Putamen (tissue), 1 donor: ENCODE measurements at regions not wholly inside any gene's neighbourhood (a gene's known extent, or its start where the extent isn't known, plus 50 kb on each side); places are given as distances from the start of the nearest gene placed in this dataset.
"Not testable (repeated sequence)": the region's sequence is repeated elsewhere in the genome, so short reads cannot be mapped to it uniquely, and the experiment has no call there.

Source experiments
- DNase-seq: peaks from one replicate; pipeline ENCODE4 v3.0.0-alpha.2; 2016; ENCODE audit warnings: low spot score

DNA sequence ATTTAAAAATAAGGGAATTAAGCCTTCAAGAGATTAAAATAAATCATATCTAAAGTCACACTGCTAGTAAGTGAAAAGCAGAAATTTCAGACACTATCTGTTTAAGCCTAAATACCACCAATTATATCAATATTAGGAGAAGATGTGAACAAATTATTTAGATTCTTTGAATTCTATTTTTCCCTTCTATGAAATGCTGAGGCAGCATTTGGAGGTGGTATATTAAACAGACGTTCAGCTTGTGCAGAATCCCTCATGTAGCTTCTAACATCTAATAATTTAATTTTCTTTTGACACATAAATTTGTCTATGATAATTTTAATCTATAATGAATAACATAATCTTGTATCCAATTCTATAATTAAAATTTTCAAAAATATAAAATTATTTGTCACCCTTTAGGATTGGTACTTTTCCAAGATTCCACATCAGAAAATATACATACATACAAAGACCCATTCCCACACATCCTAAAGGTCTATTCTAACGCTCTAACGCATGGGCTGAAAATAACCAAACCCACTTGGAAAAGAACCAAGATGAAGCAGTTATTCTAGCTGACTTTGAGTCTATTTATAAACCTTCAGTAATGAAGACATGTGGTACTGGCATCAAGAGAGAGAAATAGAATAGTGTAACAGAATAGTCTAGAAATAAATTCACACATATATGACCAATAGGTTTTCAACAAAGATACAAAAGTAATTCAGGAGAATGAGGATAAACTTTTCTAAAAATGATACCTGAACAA lies 751.8 kb downstream of the GALC start:
- DNase-seq = no peak

DNA sequence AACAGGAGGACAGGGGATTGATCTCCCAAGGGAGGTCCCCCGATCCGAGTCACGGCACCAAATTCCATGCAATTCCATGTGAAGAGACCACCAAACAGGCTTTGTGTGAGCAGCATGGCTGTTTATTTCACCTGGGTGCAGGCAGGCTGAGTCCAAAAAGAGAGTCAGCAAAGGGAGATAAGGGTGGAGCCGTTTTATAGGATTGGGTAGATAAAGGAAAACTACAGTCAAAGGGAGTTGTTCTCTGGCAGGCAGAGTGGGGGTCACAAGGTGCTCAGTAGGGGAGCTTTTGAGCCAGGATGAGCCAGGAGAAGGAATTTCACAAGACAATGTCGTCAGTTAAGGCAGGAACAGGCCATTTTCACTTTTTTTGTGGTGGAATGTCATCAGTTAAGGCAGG lies 752.7 kb downstream of the GALC start:
- not testable (repeated sequence) for DNase-seq

DNA sequence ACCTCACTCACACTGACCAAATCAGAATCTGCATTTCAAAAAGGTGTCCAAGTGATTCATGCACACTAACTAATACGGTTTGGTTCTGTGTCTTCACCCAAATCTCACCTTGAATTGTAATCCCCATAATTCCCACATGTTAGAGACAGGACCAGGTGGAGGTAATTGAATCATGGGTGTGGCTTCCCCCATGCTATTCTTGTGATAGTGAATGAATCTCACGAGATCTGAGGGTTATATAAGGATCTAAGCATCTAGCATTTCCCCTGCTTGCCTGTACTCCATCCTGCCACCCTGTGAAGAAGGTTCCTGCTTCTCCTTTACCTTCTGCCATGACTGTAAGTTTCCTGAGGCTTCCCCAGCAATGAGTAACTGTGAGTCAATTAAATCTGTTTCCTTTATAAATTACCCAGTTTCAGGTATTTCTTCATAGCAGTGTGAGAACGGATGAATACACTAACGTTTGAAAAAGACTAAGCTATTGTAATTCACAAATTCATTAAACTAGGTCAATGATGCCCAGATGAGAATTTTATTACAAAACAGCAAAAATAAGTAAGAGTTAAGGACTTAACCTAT lies 759.1 kb downstream of the GALC start:
- no peak for DNase-seq

DNA sequence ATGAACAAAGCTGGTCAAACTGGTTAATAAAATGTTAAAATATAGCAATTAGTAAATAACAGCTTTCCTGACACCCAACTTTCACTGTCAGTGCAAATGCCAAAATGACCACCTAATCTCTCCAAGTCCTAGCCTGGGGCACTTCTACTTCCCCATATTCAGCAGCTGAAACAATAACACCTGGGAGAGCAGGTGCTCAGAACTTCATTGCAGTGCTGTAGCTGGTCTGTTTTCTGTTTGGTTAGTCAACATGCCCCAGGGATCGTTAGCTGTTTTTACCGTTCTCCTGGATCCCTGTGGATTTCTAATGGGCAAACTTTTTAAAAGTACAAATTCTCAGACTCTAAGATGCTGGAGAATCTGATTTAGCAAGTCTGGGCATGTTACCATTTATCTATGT lies 759.7 kb downstream of the GALC start:
- DNase-seq = no peak

DNA sequence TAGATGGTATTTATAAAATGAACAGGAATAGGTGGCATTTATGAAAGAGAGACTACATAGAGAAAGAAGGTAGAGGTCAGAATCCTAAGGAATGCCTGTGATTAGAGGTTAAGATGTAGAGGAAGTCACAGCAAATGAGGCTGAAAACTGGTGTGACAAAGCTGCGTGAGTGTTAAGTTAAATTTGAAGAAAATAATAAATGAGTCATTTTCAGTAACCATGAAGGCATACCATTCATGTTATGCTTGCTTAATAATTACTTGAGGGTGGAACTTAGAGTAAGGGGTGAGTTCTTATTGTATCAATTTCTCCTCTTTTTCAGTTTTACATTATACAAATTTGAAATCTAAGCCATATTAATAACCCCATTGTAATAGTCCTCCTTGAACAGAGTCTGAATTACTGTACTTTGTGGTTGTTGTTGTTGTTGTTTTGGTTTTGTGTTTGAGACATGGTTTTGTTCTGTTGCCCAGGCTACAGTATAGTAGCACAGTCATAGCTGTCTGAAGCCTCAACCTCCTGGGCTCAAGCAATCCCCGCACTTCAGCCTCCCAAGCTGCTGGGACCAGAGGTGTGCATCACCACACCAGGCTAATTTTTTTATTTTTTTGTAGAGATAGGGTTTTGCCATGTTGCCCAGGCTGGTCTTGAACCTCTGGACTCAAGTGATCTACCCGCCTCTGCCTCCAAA lies 761.5 kb downstream of the GALC start:
- DNase-seq = no peak

DNA sequence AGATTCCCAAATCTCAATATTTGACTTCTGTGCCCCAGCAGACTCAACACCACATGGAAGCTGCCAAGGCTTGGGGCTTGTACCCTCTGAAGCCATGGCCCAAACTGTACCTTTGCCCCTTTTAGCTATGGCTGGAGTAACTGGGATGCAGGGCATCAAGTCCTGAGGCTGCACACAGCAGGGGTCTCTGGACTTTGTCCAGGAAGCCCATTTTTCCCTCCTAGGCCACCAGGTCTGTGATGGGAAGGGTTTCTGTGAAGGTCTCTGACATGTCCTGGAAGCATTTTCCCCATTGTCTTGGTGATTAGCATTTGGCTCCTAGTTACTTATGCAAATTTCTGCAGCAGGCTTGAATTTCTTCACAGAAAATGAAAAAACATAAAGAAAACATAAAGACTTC lies 762.3 kb downstream of the GALC start:
- DNase-seq = no peak

DNA sequence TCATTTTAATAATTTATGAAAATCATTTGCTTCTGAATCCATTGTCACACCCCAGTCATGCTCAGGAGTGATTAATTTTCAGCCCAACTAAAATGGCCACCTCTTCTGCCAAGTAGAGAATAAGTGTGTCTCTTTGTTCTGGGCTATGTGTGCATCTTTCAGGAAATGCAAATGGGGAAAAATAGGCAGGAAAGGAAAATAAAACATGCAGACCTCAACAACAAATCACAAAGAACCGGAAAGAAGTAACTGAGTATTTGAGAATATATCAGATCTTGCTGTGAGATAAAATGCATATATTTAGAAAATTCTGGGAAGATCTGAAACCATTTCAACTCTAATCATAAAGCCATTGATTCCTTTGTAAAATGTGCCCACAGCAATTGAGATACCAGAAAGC lies 763.9 kb downstream of the GALC start:
- no peak for DNase-seq

DNA sequence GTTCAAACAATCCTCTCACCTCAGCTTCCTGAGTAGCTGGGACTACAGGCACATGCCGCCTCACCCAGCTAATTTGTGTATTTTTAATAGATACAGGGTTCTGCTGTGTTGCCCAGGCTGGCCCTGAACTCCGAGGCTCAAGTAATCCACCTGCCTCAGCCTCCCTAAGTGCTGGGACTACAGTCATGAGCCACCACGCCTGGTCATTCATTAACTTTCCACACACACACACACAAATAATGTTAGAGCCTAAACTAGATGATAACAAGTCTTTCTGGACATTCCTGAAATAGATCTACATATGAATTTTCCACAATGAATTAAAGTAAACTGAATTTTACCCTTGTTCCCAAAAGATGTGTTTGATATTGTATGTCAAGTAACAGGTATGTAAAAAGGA lies 776.0 kb downstream of the GALC start:
- no peak for DNase-seq

DNA sequence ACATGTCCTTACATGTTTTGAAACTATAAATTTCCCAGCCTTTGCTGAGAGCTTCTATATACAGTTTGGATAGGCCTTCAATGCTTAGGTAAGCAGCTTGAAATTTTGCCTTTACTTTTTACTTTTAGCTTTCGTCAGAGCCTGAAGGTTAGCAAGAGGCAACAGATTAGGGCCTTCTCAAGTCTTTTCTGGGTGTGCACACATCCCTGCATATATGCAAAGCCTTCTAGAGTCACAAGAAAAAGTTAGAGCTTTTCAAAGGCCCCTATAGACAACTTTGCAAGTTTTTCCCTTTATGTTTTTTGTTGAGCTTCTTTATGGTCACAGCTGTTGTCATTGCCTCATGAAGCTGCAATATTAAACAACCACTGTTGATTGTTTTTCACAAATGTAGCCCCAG lies 778.4 kb downstream of the GALC start:
- no peak for DNase-seq

DNA sequence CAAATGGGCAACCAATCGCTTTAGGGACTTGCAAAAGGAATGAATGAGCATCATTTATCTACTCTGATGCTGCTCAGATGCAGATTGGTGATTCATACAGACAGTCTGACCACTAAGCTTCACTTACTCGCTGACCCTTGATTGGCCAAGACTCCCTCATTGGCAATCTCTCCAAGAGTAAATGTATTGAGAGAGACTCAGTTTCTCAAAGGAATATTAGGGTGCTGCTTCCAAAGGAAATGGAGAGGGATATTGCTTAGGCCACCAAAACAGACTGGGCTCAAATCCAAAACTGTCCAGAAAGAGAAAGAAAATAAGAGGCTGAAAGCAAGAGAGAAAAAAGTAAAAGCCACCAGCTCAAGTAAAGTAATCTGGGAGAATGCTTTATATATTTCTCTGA lies 785.2 kb downstream of the GALC start:
- DNase-seq = no peak

DNA sequence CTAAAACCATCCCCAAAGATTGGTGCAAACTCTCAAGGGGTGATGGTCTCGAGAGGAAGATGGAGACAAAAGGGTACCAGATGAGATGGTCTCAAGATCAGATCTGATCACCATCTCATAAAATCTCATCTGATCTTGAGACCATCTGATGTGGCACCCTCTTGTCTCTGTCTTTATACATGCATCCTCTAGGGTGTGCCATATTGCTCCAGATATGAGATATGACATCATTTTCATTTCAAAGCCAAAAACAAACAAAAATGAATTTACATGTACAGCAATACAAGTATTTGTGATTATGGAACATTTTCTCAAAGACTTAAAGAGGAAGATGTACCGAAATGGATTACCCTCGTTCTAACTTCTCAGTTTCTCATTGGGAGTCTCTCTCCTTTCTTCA lies 787.2 kb downstream of the GALC start:
- DNase-seq = no peak

DNA sequence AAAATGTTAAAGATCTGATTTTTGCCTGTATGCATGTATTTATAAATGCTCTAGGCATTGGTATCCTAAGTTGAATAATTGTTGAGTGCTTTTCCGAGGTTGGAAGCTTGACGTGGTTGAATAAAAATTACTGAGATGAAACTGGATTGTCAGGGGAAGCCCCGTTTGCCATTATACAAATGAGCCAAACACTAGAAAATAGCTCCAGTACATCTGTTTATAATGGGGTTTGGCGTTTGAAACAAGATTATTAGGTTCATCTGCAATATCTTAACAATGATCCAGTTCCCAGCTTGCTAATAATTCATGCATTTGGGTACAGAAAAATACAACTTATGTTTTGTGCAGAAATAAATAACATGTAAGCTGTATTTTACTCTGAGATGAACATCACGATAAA lies 789.6 kb downstream of the GALC start:
- DNase-seq = no peak

DNA sequence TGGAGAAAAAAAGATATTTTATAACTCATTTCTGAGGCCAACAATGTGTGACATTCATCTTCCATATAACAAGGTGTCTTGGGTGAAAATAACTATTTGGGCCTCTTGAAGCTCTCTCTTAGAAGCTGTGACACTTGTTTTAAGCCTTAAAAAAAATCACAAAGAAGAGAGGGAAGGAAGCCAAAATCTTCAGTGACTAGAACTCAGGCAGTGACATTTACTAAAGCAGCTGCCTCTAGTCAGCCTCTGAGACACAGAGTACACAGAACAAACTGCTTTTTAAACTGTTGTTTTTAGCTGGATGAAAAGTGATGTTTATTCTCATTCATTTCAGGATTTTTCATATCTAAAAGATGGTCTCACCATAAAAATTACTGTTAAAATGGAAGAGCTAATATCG lies 793.6 kb downstream of the GALC start:
- DNase-seq = no peak

DNA sequence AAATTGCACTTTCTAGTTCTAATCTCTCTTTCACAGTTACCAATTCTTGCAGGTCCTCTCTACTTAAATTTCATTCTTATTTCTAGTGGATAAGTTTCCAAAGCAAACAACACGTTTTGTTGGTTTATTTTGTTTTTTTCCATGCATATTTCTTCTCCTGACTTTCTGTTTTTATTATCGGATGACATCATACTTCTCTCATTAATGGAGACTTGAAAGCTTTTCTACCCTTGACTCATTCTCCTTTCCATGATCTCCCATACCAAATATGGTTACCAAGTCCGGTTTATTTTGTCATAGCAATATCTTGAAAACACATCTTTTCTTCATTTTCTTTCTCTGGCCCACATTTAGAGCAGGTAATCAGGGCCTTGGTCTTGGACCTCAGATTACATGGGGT lies 796.5 kb downstream of the GALC start:
- no peak for DNase-seq

DNA sequence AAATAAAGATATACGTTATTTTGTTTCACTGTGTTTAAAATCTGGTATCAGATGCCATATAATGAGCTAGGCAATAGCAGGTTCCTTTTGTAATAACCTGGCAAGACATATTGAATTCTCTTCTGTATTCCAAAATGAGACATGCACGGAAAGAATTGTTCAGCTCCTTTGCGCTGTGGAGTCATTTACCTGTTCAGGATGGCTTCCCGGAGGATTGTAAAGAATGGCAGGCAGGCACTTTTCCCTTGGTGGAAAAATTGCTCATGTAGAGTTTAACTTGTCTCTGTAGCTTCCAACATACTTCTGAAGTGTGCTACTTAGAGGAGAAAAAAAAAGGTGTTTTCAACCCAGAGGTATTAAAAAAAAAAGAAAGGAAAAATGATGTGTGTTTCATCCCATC lies 805.2 kb downstream of the GALC start:
- DNase-seq = no peak

DNA sequence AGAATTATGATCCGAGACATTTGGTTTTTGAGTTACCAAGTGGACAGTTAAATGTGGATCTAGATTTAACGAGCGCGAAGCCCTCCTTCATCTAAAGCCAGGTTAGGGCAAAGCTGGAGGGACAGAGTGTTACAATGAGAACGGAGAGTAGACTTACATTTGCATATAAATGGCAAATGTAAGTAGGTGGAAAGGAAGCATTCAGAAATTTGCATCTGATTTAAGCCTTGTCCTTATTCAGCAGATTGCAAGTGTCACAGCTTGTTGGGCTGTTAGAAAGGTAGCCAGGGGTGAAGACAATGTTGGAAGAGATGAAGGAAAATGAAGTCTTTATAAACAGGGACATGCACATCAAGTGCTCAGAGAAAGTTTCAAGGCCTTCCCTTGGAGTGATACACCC lies 806.2 kb downstream of the GALC start:
- DNase-seq = no peak

DNA sequence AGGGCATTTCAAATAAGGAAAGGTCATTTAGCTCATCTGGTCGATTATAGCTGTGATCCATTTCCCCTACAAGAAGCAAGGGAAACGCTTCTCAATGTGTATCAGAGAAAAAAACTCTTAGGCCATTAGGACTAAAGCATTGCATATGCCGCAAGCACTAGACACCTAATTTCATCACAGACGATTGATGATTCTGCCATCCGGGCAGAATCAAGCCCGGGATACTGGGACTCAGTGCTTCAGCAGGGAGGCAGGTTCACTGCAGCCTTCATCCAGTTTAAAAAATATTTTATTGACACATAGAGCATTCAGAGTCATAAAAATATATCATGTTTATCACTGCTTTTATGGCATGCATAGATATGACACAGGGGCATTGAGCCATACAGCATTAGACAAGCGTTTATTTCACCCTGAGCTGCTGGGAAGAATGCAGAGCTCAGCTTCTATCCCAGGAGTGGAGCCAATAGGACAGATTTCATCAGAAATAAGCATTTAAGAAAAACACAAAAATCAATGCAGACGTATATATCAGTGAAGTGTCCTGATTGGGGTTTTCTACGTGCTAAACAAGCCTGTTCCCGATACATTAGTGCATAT lies 806.9 kb downstream of the GALC start:
- DNase-seq = no peak

DNA sequence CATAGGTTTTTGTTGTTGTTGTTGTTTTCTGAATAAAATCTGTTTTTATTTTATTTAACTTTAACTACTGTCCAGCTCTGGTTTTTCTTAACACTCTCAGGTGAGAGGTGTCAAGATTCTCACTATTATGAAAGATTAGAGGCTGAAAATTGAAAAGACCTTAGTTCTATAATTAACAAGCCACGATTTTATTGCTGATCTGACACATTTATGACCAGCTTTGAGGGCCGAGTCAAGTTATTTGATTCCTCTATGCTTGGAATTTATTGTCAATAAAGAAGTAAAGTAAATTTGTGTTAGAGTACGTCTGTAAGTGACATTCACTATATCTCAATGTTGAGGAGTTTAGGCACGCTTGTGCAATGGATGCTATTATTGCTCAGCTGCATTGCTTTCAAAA lies 808.8 kb downstream of the GALC start:
- DNase-seq = no peak

DNA sequence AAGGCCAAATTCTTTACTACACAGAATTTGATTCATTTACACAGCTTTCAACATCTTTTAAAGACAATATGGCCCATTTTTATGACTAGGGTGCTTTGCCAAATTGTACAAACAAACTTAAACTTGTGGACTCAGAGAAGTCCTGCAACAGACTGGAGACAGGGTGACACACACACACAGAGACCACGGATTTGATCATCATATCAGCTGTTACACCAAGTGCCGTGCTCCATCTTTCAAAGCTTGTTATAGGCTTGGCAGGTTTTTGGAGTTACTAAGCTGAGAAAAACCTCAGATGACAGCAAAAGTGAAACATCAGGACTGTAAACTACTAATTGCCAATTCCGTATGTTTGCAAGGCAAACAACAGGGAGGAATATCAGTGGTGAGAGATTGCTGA lies 811.7 kb downstream of the GALC start:
- DNase-seq = no peak

DNA sequence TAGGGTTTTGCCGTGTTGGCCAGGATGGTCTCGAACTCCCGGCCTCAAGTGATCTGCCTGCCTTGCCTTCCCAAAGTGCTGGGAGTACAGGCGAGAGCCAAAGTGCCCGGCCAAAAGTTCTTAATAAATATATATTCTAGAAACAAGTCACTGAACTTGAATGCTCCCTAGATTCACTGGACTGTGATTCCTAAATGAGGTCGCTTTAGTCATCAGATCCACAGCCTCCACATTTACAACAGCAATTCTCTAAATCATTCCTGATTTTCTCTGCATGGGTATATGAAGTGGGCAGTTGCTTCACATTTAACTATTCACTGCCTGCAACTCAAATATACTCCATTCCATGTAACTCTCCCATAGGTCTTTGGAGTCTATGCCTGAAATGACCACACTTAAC lies 813.0 kb downstream of the GALC start:
- no peak for DNase-seq

DNA sequence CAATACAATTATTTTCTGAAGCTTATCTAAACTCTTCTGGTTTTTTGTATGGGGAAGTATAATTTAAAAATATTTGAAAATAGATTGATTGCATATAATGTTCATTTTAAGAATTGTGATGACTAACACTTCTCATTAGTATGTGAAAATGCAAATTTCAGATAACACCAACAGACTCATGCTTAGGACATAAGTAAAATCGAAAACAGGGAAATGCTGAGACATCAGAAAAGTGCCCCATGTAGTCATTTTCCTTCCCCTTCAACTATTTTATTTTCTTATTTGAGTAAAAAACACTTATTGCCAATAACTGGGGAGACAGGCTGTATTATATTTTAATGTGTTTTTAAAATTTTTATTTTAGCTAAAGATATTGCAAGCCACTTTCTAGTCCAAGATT lies 814.7 kb downstream of the GALC start:
- no peak for DNase-seq

DNA sequence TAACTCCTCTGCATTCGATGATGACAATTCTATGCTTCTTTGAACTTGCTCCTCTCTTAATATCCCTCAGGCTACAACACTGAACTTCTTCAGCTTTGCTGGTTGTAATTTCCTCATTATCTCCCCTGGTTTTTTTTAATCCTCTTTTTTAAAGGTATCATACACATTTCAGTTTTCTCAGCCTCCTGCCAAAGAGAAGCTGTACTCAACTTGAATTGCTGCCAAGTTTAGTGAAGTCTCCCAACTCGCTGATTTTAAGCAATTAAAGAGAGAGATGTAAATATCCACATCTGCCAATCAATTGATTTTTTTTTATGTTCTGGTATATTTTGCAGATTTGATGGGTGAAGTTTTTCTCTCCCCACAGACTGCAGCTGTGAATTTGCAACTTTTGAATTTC lies 817.8 kb downstream of the GALC start:
- no peak for DNase-seq

DNA sequence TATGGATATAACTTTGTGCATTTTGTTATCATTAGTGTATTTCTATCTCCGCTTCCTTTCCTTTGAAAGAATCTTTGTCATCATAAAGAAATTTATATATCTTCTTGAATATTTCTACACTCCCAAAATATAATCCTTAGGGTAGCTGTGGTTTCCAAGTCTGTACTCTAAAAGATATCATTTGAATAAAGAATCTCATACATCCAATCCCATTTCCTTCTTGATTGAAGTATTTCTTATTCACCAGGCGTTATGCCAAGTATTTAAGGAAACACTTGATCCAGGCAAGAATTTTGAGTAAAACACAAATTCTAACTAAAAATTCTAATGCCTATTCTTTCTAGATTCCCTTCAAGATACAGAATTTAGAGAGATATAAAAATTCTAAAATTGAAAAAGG lies 821.8 kb downstream of the GALC start:
- no peak for DNase-seq
